ENCODE measurements at regions not wholly inside any gene's neighbourhood (a gene's known extent, or its start where the extent isn't known, plus 50 kb on each side); places are given as distances from the start of the nearest gene placed in this dataset.

- Histone ChIP-seq H3K36me3 (ENCODE audit: insufficient read depth, low read length) (no peaks in the 10 kb centered on the region), H3K27ac (ENCODE audit: low read depth, low read length) (no peak overlapping the region), H3K9me3 (ENCODE audit: control insufficient read depth in 1 of 2, low read length in 2 of 2) (no peaks in the 10 kb centered on the region), H3K4me1 (ENCODE audit: insufficient read depth, low read length) (no peaks in the 10 kb centered on the region), H3K4me3 (ENCODE audit: low read length in 2 of 2) (no peak overlapping the region), H3K27me3 (ENCODE audit: insufficient read depth, low read length) (no peaks in the 10 kb centered on the region)
- ChIA-PET POLR2A (ENCODE audit: partially characterized antibody) (no interaction called here), CTCF (ENCODE audit: partially characterized antibody) (no interaction called here)
- DNase-seq = no peak
- H3K4me1 Mint-ChIP-seq = no peaks in the 10 kb centered on the region
- intact Hi-C loops (cut with micrococcal nuclease) = no loop called here
- H3K27me3 Mint-ChIP-seq = no peaks in the 10 kb centered on the region
- H3K27ac Mint-ChIP-seq = no peak overlapping the region
- H3K9me3 Mint-ChIP-seq = peaks cover 0 to 3% (median under 1%) of the 10 kb centered on the region in 8 donors
- no peaks in the 10 kb centered on the region for H3K36me3 Mint-ChIP-seq
- no peak overlapping the region for H3K4me3 Mint-ChIP-seq
Observed at GRCh38 chr19:28961772-28962500, 251.0 kb downstream of the UQCRFS1 start.

GRCh38 chr19:28960986-28961705 is 251.8 kb downstream of the UQCRFS1 start:
- ChIA-PET POLR2A (ENCODE audit: partially characterized antibody) (no interaction called here), CTCF (ENCODE audit: partially characterized antibody) (no interaction called here)
- H3K36me3 ChIP-seq (ENCODE audit: insufficient read depth, low read length) = no peaks in the 10 kb centered on the region
- no peak overlapping the region for H3K4me3 ChIP-seq (ENCODE audit: low read length in 2 of 2)
- Mint-ChIP-seq H3K27ac (no peak overlapping the region), H3K36me3 (no peaks in the 10 kb centered on the region), H3K9me3 (peaks cover 0 to 4% (median 0%) of the 10 kb centered on the region in 8 donors), H3K4me3 (no peak overlapping the region), H3K4me1 (no peaks in the 10 kb centered on the region), H3K27me3 (no peaks in the 10 kb centered on the region)
- no peaks in the 10 kb centered on the region for H3K27me3 ChIP-seq (ENCODE audit: insufficient read depth, low read length)
- H3K9me3 ChIP-seq (ENCODE audit: control insufficient read depth in 1 of 2, low read length in 2 of 2) = no peaks in the 10 kb centered on the region
- H3K4me1 ChIP-seq (ENCODE audit: insufficient read depth, low read length) = no peaks in the 10 kb centered on the region
- DNase-seq = no peak
- intact Hi-C loops (cut with micrococcal nuclease) = no loop called here
- no peak overlapping the region for H3K27ac ChIP-seq (ENCODE audit: low read depth, low read length)

GRCh38 chr19:28960586-28960985 is 252.4 kb downstream of the UQCRFS1 start:
- no peak overlapping the region for H3K4me3 Mint-ChIP-seq
- Histone ChIP-seq H3K27me3 (ENCODE audit: insufficient read depth, low read length) (no peaks in the 10 kb centered on the region), H3K4me3 (ENCODE audit: low read length in 2 of 2) (no peak overlapping the region), H3K4me1 (ENCODE audit: insufficient read depth, low read length) (no peaks in the 10 kb centered on the region), H3K36me3 (ENCODE audit: insufficient read depth, low read length) (no peaks in the 10 kb centered on the region), H3K27ac (ENCODE audit: low read depth, low read length) (no peak overlapping the region), H3K9me3 (ENCODE audit: control insufficient read depth in 1 of 2, low read length in 2 of 2) (no peaks in the 10 kb centered on the region)
- H3K4me1 Mint-ChIP-seq = no peaks in the 10 kb centered on the region
- DNase-seq = no peak
- intact Hi-C loops (cut with micrococcal nuclease) = no loop called here
- no peaks in the 10 kb centered on the region for H3K36me3 Mint-ChIP-seq
- no peak overlapping the region for H3K27ac Mint-ChIP-seq
- H3K9me3 Mint-ChIP-seq = peaks cover 0 to 4% (median 1%) of the 10 kb centered on the region in 8 donors
- POLR2A ChIA-PET (ENCODE audit: partially characterized antibody) = no interaction called here
- CTCF ChIA-PET (ENCODE audit: partially characterized antibody) = no interaction called here
- H3K27me3 Mint-ChIP-seq = no peaks in the 10 kb centered on the region

GRCh38 chr19:28956961-28957360 is 256.0 kb downstream of the UQCRFS1 start:
- Histone ChIP-seq H3K27me3 (ENCODE audit: insufficient read depth, low read length) (no peaks in the 10 kb centered on the region), H3K4me3 (ENCODE audit: low read length in 2 of 2) (no peak overlapping the region), H3K9me3 (ENCODE audit: control insufficient read depth in 1 of 2, low read length in 2 of 2) (no peaks in the 10 kb centered on the region), H3K36me3 (ENCODE audit: insufficient read depth, low read length) (no peaks in the 10 kb centered on the region), H3K27ac (ENCODE audit: low read depth, low read length) (no peak overlapping the region), H3K4me1 (ENCODE audit: insufficient read depth, low read length) (no peaks in the 10 kb centered on the region)
- H3K4me3 Mint-ChIP-seq = no peak overlapping the region
- H3K36me3 Mint-ChIP-seq = no peaks in the 10 kb centered on the region
- ChIA-PET CTCF (ENCODE audit: partially characterized antibody) (interaction anchor here (1.4 kb wide), 1 partner anchor 25 kb away, joined by 4 read pairs; no protein-coding TSS in a partner anchor), POLR2A (ENCODE audit: partially characterized antibody) (no interaction called here)
- intact Hi-C loops (cut with micrococcal nuclease) = no loop called here
- peaks cover 0 to 1% of the 10 kb centered on the region in 2 donors for H3K27me3 Mint-ChIP-seq
- DNase-seq = no peak
- H3K4me1 Mint-ChIP-seq = no peaks in the 10 kb centered on the region
- no peak overlapping the region for H3K27ac Mint-ChIP-seq
- peaks cover 0 to 11% (median 3%) of the 10 kb centered on the region in 8 donors for H3K9me3 Mint-ChIP-seq

GRCh38 chr19:28956421-28956820 is 256.5 kb downstream of the UQCRFS1 start:
- H3K4me3 ChIP-seq (ENCODE audit: low read length in 2 of 2) = no peak overlapping the region
- H3K27ac ChIP-seq (ENCODE audit: low read depth, low read length) = no peak overlapping the region
- Mint-ChIP-seq H3K27ac (no peak overlapping the region), H3K4me1 (no peaks in the 10 kb centered on the region), H3K4me3 (no peak overlapping the region), H3K27me3 (peaks cover 0 to 1% of the 10 kb centered on the region in 2 donors), H3K9me3 (peaks cover 0 to 11% (median 3%) of the 10 kb centered on the region in 8 donors), H3K36me3 (no peaks in the 10 kb centered on the region)
- ChIA-PET POLR2A (ENCODE audit: partially characterized antibody) (no interaction called here), CTCF (ENCODE audit: partially characterized antibody) (interaction anchor here (1.4 kb wide), 1 partner anchor 24 kb away, joined by 4 read pairs; no protein-coding TSS in a partner anchor)
- H3K9me3 ChIP-seq (ENCODE audit: control insufficient read depth in 1 of 2, low read length in 2 of 2) = no peaks in the 10 kb centered on the region
- no peaks in the 10 kb centered on the region for H3K27me3 ChIP-seq (ENCODE audit: insufficient read depth, low read length)
- H3K36me3 ChIP-seq (ENCODE audit: insufficient read depth, low read length) = no peaks in the 10 kb centered on the region
- no peak for DNase-seq
- no peaks in the 10 kb centered on the region for H3K4me1 ChIP-seq (ENCODE audit: insufficient read depth, low read length)
- intact Hi-C loops (cut with micrococcal nuclease) = no loop called here

GRCh38 chr19:28949535-28949934 is 263.4 kb downstream of the UQCRFS1 start:
- DNase-seq = no peak
- peaks cover 0 to 10% (median 3%) of the 10 kb centered on the region in 8 donors for H3K9me3 Mint-ChIP-seq
- H3K27me3 Mint-ChIP-seq = peaks cover 0 to 3% of the 10 kb centered on the region in 2 donors
- no peaks in the 10 kb centered on the region for H3K36me3 ChIP-seq (ENCODE audit: insufficient read depth, low read length)
- H3K4me3 ChIP-seq (ENCODE audit: low read length in 2 of 2) = no peak overlapping the region
- H3K9me3 ChIP-seq (ENCODE audit: control insufficient read depth in 1 of 2, low read length in 2 of 2) = no peaks in the 10 kb centered on the region
- POLR2A ChIA-PET (ENCODE audit: partially characterized antibody) = no interaction called here
- CTCF ChIA-PET (ENCODE audit: partially characterized antibody) = no interaction called here
- H3K4me3 Mint-ChIP-seq = no peak overlapping the region
- H3K4me1 Mint-ChIP-seq = no peaks in the 10 kb centered on the region
- H3K4me1 ChIP-seq (ENCODE audit: insufficient read depth, low read length) = no peaks in the 10 kb centered on the region
- H3K27me3 ChIP-seq (ENCODE audit: insufficient read depth, low read length) = no peaks in the 10 kb centered on the region
- intact Hi-C loops (cut with micrococcal nuclease) = no loop called here
- H3K36me3 Mint-ChIP-seq = no peaks in the 10 kb centered on the region
- H3K27ac Mint-ChIP-seq = no peak overlapping the region
- no peak overlapping the region for H3K27ac ChIP-seq (ENCODE audit: low read depth, low read length)

GRCh38 chr19:28949027-28949426 is 263.9 kb downstream of the UQCRFS1 start:
- no peaks in the 10 kb centered on the region for H3K4me1 Mint-ChIP-seq
- CTCF ChIA-PET (ENCODE audit: partially characterized antibody) = no interaction called here

More at GRCh38 chr19:28949027-28949426, 263.9 kb downstream of the UQCRFS1 start:
- POLR2A ChIA-PET (ENCODE audit: partially characterized antibody) = no interaction called here
- peaks cover 0 to 8% (median under 1%) of the 10 kb centered on the region in 8 donors for H3K9me3 Mint-ChIP-seq
- no peaks in the 10 kb centered on the region for H3K9me3 ChIP-seq (ENCODE audit: control insufficient read depth in 1 of 2, low read length in 2 of 2)
- H3K4me3 Mint-ChIP-seq = no peak overlapping the region
- H3K27me3 Mint-ChIP-seq = peaks cover 0 to 2% of the 10 kb centered on the region in 2 donors
- H3K36me3 Mint-ChIP-seq = no peaks in the 10 kb centered on the region
- no peaks in the 10 kb centered on the region for H3K27me3 ChIP-seq (ENCODE audit: insufficient read depth, low read length)
- no peaks in the 10 kb centered on the region for H3K4me1 ChIP-seq (ENCODE audit: insufficient read depth, low read length)
- no peak overlapping the region for H3K27ac ChIP-seq (ENCODE audit: low read depth, low read length)
- intact Hi-C loops (cut with micrococcal nuclease) = no loop called here
- no peak for DNase-seq
- H3K36me3 ChIP-seq (ENCODE audit: insufficient read depth, low read length) = no peaks in the 10 kb centered on the region
- no peak overlapping the region for H3K4me3 ChIP-seq (ENCODE audit: low read length in 2 of 2)
- no peak overlapping the region for H3K27ac Mint-ChIP-seq
